OCI-LY1 (cell line): ENCODE measurements at regions not wholly inside any gene's neighbourhood (a gene's known extent, or its start where the extent isn't known, plus 50 kb on each side); places are given as distances from the start of the nearest gene placed in this dataset.

Experiments
- H2AFZ ChIP-seq: fragments of 200-600 bp; sonication (generic), shearing (Covaris generic); 2 replicates; pipeline ENCODE4 v1.6.0; 2014; ENCODE audit warnings: antibody characterized with exemption, mild to moderate bottlenecking, low read length
- H3F3A ChIP-seq: fragments of 200-600 bp; sonication (generic), shearing (Covaris generic); 2 replicates; pipeline ENCODE4 v1.6.0; 2014; ENCODE audit warnings: mild to moderate bottlenecking, antibody characterized with exemption, low read length, moderate library complexity; ENCODE audit not compliant: insufficient read depth
- H3K27ac ChIP-seq: fragments of 200-600 bp; sonication (generic); 2 replicates; pipeline ENCODE4 v1.5.1; 2014; ENCODE audit warnings: low read length, mixed run types, mild to moderate bottlenecking, low read depth; ENCODE audit not compliant: poor library complexity, severe bottlenecking
- H3K27me3 ChIP-seq: fragments of 200-600 bp; sonication (generic); 2 replicates; pipeline ENCODE4 v1.6.0; 2014; ENCODE audit warnings: antibody characterized with exemption, mild to moderate bottlenecking, low read length, moderate library complexity; ENCODE audit not compliant: insufficient read depth
- H3K36me3 ChIP-seq: fragments of 200-600 bp; sonication (generic); 2 replicates; pipeline ENCODE4 v1.6.1; 2014; ENCODE audit warnings: mild to moderate bottlenecking, antibody characterized with exemption, low read length, moderate library complexity, mixed read lengths; ENCODE audit not compliant: insufficient read depth
- H3K4me1 ChIP-seq: fragments of 200-600 bp; sonication (generic); 2 replicates; pipeline ENCODE4 v1.5.1; 2014; ENCODE audit warnings: mild to moderate bottlenecking, low read length, moderate library complexity; ENCODE audit not compliant: insufficient read depth, severe bottlenecking
- H3K4me2 ChIP-seq: fragments of 200-600 bp; sonication (generic), shearing (Covaris generic); 2 replicates; pipeline ENCODE4 v1.6.1; 2014; ENCODE audit warnings: low read length
- H3K4me3 ChIP-seq: fragments of 200-600 bp; sonication (generic); 2 replicates; pipeline ENCODE4 v1.5.1; 2014; ENCODE audit warnings: low read length, low read depth, mild to moderate bottlenecking, mixed read lengths; ENCODE audit not compliant: poor library complexity, severe bottlenecking
- H3K79me2 ChIP-seq: fragments of 200-600 bp; shearing (Covaris generic); 2 replicates; pipeline ENCODE4 v1.6.1; 2016; ENCODE audit warnings: mixed run types, low read length, mixed read lengths; ENCODE audit not compliant: insufficient read depth
- H3K9ac ChIP-seq: fragments of 200-600 bp; sonication (generic), shearing (Covaris generic); 2 replicates; pipeline ENCODE4 v1.6.1; 2014; ENCODE audit warnings: mild to moderate bottlenecking, low read length, mixed read lengths
- H3K9me2 ChIP-seq: fragments of 200-600 bp; sonication (generic), shearing (Covaris generic); 2 replicates; pipeline ENCODE4 v1.6.1; 2014; ENCODE audit warnings: low read depth, mild to moderate bottlenecking, low read length, mixed read lengths
- H3K9me3 ChIP-seq: fragments of 200-600 bp; shearing (Covaris generic); 2 replicates; pipeline ENCODE4 v1.6.1; 2014; ENCODE audit warnings: low read length, mixed read lengths
- H4K20me1 ChIP-seq: fragments of 200-600 bp; sonication (generic), shearing (Covaris generic); 2 replicates; pipeline ENCODE4 v1.6.0; 2016; ENCODE audit warnings: mild to moderate bottlenecking, low read length; ENCODE audit not compliant: insufficient read depth
- EZH2 ChIP-seq: fragments of 200-600 bp; sonication (generic), shearing (Covaris generic); IDR thresholded peaks from 2 replicates; pipeline ENCODE4 v1.8.0; 2017; ENCODE audit warnings: borderline replicate concordance, mixed run types, mild to moderate bottlenecking, antibody characterized with exemption, low read length, moderate library complexity, mixed read lengths
- TF ChIP-seq, protein P1 (sequence below): fragments of 200-600 bp; sonication (generic), shearing (Covaris generic); IDR thresholded peaks from 2 replicates; pipeline ENCODE4 v1.5.1; 2017; ENCODE audit warnings: mild to moderate bottlenecking, antibody characterized with exemption, low read length, moderate library complexity, mixed read lengths

DNA sequence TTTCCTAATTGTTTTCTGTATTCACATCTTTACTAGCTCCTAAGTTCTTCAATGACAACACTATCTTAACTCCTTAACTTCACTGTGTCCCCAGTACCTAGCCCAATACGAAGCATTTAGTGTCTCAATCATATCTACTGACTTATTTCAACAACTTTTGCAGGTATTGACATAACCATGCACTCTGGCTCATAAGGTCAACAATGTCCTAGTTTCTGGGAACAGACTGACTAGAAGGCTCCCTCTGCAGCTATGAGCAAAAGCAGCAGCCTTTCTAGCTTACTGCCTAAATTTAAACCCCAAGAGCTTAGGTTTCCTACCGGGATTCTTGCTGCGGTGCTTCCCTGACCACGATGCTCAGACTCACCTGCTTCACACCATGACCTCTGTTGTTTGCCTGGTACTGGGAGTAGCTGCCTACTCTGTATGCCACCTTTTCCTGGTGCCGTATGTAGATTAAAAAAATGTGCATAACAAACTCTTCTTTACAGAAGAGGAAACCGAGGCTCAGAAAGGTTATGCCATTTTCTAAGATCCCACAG, 767.7 kb downstream of the TUSC7 start:
- Histone ChIP-seq H3K4me1 (no peaks in the 10 kb centered on the region), H3F3A (no peaks in the 10 kb centered on the region), H3K79me2 (no peaks in the 10 kb centered on the region), H3K9me3 (no peaks in the 10 kb centered on the region), H4K20me1 (no peaks in the 10 kb centered on the region), H3K9ac (no peak overlapping the region), H3K9me2 (no peaks in the 10 kb centered on the region), H3K36me3 (no peaks in the 10 kb centered on the region), H3K27me3 (no peaks in the 10 kb centered on the region), H3K4me3 (no peak overlapping the region), H3K4me2 (no peak overlapping the region), H2AFZ (no peak overlapping the region), H3K27ac (no peak overlapping the region)
- TF ChIP-seq, protein P1, sequence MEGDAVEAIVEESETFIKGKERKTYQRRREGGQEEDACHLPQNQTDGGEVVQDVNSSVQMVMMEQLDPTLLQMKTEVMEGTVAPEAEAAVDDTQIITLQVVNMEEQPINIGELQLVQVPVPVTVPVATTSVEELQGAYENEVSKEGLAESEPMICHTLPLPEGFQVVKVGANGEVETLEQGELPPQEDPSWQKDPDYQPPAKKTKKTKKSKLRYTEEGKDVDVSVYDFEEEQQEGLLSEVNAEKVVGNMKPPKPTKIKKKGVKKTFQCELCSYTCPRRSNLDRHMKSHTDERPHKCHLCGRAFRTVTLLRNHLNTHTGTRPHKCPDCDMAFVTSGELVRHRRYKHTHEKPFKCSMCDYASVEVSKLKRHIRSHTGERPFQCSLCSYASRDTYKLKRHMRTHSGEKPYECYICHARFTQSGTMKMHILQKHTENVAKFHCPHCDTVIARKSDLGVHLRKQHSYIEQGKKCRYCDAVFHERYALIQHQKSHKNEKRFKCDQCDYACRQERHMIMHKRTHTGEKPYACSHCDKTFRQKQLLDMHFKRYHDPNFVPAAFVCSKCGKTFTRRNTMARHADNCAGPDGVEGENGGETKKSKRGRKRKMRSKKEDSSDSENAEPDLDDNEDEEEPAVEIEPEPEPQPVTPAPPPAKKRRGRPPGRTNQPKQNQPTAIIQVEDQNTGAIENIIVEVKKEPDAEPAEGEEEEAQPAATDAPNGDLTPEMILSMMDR: no peak
- TF ChIP-seq EZH2: no peak

DNA sequence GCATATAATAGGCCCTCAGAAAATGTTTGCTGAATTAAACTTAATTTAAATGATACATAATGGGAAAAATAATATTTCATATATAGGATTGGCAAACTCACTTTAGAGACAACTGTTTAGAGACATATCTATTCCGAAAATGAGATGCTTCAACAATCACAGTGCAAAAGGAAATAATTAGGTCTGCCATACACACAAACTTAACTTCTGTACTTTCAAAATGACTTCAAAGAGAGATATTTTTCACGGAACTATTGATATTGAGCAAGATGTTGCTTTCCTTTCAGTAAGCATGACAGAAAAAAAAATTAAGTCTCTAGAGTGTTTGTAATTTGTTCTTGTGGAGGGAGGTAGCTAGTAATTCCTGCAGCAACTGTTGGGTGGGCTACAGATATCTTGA, 769.5 kb downstream of the TUSC7 start:
- Histone ChIP-seq H3K4me1 (no peaks in the 10 kb centered on the region), H3K36me3 (no peaks in the 10 kb centered on the region), H3K9me3 (no peaks in the 10 kb centered on the region), H3K4me3 (no peak overlapping the region), H3K4me2 (no peak overlapping the region), H3K79me2 (no peaks in the 10 kb centered on the region), H4K20me1 (no peaks in the 10 kb centered on the region), H3F3A (no peaks in the 10 kb centered on the region), H3K9ac (no peak overlapping the region), H2AFZ (no peak overlapping the region), H3K9me2 (no peaks in the 10 kb centered on the region), H3K27ac (no peak overlapping the region), H3K27me3 (no peaks in the 10 kb centered on the region)
- TF ChIP-seq EZH2: no peak
- TF ChIP-seq, protein P1: no peak

DNA sequence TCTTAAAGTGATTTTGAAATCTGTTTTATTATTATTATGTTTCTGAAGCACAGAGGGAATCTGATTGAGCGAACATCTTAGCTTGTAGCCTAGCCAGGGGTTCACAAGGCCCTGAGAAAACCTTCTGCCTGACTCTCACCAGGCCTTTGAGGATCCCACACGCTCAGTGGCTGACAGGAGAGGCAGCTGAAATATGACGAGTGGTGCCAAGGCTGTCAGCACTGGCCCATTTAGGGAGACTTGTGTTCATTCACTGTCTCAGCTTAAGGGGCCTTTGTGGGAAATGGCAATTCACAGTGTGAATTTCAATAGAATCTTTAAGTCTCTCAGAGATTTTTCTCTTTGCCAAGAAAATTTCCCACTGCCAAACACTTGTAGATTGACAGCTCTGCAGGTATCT, 770.9 kb downstream of the TUSC7 start:
- Histone ChIP-seq H3K27me3 (no peaks in the 10 kb centered on the region), H3K36me3 (no peaks in the 10 kb centered on the region), H3K9me3 (no peaks in the 10 kb centered on the region), H3K9me2 (no peaks in the 10 kb centered on the region), H4K20me1 (no peaks in the 10 kb centered on the region), H3K79me2 (no peaks in the 10 kb centered on the region), H3K4me3 (no peak overlapping the region), H3F3A (no peaks in the 10 kb centered on the region), H2AFZ (no peak overlapping the region), H3K27ac (no peak overlapping the region), H3K4me1 (no peaks in the 10 kb centered on the region), H3K4me2 (no peak overlapping the region), H3K9ac (no peak overlapping the region)
- no peak for TF ChIP-seq EZH2

DNA sequence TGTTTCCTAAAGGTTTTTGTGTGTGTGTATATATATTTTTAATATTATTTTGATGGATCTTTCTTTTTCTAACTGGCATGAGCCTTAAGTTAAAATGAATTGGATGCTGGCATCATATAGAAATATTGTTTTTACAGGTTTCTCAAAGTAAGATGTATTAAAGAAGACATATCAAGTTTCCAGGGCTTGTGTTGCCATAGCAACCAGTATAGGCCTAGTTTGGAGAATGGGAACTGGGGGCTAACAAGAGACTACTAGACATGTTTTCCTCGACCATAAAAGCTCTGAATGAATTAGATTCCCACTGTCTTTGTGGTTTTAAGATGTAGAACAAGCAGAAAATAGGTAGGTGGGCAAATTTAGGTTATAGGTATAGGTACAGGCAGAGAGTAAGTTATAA, 771.4 kb downstream of the TUSC7 start:
- Histone ChIP-seq H3K9me2 (no peaks in the 10 kb centered on the region), H3K9me3 (no peaks in the 10 kb centered on the region), H3K9ac (no peak overlapping the region), H3K27ac (no peak overlapping the region), H3F3A (no peaks in the 10 kb centered on the region), H3K27me3 (no peaks in the 10 kb centered on the region), H2AFZ (no peak overlapping the region), H4K20me1 (no peaks in the 10 kb centered on the region), H3K4me2 (no peak overlapping the region), H3K36me3 (no peaks in the 10 kb centered on the region), H3K4me3 (no peak overlapping the region), H3K79me2 (no peaks in the 10 kb centered on the region), H3K4me1 (no peaks in the 10 kb centered on the region)
- TF ChIP-seq EZH2: no peak
- TF ChIP-seq, protein P1: no peak
